NOMO-1 (cell line): ENCODE measurements at regions not wholly inside any gene's neighbourhood (a gene's known extent, or its start where the extent isn't known, plus 50 kb on each side); places are given as distances from the start of the nearest gene placed in this dataset.
A peak's percentile ranks its signal among the peaks of the same experiment; 100 is the strongest.

Source experiments
- DNase-seq, 2 experiments: peaks; one replicate each; lab custom pipeline; 2025; ENCODE audit not compliant: unreplicated experiment in 2 of 2; lab: John Stamatoyannopoulos, UW

DNA sequence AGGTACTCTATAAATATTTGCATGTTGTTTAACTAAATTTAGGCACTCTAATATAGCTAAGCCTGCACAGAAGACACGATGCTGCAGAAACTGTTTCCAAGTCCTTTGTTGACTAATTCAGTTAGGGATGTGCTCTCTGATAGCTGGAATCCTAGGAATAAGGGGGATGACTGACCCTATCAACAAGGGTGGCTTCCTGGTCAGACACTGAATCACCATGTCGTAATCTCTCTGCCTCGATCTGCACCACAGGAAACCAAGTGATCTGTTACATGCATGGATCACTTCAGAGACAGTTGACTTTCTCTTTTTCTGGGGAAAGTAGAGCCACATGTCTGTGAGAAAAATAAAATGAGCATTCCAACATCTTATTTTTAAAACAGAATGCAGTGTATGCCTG is 169.1 kb downstream of the GUCY2F start:
- DNase-seq, result no peak

- no peak for DNase-seq
Observed at GRCh38 chrX:109310031-109310430, 171.9 kb downstream of the GUCY2F start.

GRCh38 chrX:109301177-109301576 is 180.7 kb downstream of the GUCY2F start:
- DNase-seq, result no peak

DNA sequence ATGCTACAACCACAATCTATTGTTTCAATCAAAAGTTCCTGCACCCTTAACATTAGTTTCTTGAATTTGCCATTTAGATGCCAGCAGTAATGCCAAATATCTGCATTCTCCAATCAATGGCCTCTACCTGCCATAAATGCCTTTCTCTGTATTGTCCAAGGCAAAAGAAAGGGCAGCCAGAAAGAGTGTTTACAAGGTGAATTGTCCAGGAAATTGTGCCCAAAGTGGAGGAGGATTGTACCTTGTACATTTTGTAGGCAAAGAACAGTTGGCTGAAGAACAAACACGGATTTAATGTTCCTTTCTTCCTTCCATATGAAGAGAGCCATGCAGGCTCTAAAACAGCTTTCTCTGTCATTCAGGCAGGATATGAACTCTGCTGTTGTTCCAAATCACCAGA is 181.5 kb downstream of the GUCY2F start:
- DNase-seq, result no peak

DNA sequence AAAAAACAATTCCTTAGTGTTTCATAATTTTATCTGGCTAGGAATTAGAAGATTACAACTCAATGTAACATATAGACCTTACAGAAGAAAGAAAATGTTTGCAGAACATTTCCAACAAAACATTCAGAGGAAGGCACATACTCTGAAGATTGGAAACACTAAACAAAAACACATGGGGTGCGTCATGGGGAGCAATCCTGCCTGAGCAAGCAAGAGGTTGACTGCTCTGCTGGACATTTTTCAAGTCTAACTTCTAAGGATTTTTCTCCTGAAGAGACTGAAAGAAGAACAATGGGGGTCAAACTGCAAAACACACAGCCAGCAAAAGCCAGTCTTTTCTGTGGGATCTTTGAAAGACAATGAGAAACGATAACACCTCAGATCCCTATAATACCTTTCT is 182.8 kb downstream of the GUCY2F start:
- no peak for DNase-seq

DNA sequence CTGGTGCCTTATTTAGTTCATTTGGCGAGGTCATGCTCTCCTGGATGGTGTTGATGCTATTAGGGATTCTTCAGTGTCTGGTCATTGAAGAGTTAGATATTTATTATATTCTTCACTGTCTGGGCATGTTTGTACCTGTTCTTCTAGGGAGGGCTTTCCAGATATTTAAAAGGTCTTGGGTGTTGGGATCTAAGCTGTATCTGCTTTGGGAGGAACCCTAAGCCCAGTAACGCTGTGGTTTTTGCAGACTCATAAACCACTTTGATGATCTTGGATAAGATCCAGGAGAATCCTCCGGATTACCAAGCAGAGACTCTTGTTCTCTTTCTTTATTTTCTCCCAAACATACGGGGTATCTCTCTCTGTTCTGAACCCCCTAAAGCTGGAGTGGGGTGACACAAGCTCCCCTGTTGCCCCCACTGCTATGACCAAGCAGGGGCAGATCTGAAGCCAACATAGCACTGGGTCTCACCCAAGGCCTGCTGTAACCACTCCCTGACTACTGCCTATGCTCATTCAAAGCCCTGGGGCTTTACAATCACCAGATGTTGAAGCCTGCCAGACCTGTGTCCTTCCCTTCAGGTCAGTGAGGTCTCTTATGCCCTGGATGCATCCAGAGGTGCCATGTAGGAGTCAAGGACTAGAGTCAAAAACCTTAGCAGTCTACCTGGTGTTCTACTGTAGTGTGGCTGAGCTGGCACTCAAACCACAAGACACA is 187.6 kb downstream of the GUCY2F start:
- no peak for DNase-seq

GRCh38 chrX:109283870-109284269 is 198.0 kb downstream of the GUCY2F start:
- no peak for DNase-seq

GRCh38 chrX:109281483-109282275 is 200.2 kb downstream of the GUCY2F start:
- DNase-seq, result peak in 1 of 2 experiments; percentile 56

DNA sequence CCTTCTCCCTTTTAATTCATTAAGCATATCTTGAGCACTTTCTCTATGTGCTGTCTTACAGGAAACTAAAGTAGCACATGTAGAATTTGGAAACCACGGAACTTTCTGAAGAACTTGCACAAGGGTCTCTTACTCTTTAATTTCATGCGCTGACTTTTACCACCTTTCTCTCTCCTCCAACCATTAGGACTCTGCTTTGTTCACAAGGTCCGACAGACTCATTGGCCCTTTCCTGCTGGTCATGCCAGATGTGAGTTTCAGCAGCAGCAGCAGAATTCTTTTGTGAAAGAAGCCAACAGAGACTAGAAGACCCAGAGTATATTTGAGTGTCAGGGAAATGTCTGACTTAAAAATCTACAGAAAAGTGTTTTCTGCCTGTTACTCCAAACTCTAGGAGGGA is 207.1 kb downstream of the GUCY2F start:
- no peak for DNase-seq

GRCh38 chrX:109270580-109271484 is 211.1 kb downstream of the GUCY2F start:
- DNase-seq, result peak; percentile 80 to 87

- no peak for DNase-seq
Observed at GRCh38 chrX:109268340-109268739, 213.5 kb downstream of the GUCY2F start.

DNA sequence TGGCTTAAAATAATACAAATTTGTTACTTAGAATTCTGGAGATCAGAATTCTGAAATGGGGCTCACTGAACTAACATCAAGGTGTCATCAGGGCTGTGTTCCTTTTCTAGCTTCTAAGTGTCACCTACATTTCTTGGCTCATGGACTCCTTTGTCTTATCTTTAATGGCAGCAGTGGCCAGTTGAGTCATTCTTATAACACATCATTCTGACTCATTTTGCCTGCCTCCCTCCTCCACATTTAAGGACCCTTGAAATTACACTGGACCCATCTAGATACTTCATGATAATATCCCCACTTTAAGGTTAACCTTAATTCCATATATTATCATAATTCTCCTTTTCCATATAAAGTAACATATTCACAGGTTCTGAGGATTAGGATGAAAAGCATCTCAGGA is 215.9 kb downstream of the GUCY2F start:
- DNase-seq, result no peak

DNA sequence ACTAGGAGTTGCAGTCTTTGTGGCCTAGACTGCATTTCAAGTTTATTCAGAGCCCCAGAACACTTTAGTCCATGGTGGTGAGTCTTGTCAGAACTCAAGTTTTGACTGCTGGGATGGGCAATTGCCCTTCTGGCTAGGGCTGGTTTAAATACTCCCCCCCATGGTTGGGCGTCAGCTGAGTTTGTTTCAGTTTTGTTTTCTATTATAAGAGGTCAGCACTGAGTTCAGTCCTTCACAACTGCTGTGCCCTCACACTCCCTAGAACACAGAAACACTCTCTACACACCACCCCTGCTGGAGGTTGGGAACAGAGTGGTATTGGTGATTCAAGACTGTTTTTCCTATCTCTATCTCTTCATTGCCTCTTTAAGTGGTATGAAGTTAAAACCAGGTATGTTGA is 217.0 kb downstream of the GUCY2F start:
- DNase-seq, result no peak

DNA sequence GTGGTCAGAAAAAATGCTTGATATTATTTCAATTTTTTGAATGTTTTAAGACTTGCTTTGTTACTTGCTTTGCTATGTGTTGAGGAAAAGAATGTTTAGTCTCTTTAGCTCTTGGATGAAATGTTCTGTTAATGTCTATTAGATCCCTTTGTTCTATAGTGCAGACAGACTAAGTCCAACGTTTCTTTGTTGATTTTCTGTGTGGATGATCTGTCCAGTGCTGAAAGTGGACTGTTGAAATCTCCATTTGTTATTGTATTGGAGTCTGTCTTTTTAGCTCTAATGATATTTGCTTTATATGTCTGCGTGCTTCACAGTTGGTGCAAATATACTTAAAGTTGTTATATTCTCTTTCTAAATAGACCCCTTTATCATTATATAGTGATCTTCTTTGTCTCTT is 220.6 kb downstream of the GUCY2F start:
- DNase-seq, result no peak

GRCh38 chrX:109252789-109253188 is 229.1 kb downstream of the GUCY2F start:
- no peak for DNase-seq

DNA sequence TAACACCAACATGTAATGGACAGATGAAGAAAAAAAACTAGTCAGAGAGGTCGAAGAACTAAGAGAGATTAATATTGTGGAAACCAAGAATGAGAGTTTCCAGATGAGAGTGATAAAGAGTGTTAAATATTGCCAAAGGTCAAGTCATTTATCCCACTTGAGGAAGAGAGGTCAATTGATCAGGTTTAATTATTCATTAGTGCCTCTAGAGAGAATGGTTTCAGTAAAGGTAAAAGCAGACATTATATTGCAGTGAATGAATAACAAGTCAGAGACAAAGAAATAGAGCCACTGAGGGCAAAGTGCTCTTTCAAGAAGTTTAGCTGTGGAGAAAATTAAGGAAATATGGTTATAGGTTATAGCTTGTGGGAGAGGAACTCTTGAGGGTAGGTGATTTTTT is 263.1 kb downstream of the GUCY2F start:
- no peak for DNase-seq

DNA sequence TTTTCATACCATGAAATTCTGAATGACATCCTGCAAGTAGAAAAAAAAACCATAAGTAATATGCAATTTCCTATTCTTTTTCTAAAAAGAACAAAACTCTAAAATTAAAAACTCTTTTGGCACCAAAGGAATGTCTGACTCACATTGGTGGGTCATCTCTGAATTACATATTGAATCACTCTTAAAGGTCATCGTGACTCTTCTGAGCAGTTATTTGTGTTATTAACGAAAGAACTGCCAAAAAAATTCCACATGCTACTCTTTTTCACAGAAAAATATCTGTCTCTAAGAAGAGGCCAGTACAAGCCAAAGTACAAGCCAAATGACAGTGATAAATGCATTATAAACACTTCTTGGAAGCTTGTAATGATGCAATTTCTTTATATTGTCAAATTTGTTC is 282.2 kb downstream of the GUCY2F start:
- no peak for DNase-seq

DNA sequence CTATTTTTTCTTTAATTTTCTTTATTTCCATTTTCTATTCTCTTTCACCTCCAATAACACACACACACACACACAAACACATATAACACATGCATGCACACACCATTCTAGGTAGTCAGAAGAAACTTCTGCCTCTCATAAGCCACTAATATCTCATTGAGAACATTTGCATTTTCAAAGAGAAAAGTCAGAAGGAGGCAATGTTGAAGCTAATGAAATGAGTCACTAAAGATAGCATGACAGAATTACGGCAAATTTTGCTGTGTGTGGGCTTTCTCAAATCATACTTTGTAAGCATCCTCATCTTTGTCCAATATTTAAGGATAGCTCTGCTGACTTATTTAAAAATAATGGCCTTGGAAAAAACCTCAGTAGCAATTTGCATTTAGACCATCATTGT is 291.3 kb downstream of the GUCY2F start:
- no peak for DNase-seq

DNA sequence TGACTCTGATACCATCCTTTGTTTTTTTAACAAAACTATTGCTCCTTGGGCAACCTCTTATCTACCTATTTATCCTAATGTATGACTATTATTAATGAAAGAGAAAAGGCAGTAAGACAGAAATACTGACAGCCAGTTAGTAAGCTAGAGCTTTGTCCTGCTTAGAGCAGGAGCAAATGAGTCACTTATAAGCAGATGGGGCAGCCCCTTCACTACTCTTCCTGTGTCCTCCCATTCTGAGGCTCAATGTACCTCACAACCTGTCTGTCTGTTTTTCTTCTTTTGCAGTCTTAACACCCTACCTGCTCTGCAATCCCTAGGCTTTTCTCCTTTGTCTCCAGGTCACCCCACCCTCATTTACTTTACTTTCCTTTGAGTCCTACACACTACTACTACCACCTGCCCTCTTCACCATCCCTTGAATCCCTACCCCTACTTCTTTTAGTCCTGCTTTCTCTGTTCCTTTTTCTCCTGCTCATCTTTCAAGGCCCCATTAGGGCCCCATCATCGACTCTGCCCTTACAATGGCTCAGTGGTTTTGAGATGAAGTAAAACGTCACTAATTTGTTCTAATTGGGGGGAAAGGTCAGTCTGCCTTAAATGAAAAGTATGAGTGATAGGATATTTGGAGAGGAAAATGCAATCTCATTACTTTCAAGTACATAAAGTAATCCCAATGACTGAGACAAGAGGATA is 294.3 kb downstream of the GUCY2F start:
- no peak for DNase-seq

DNA sequence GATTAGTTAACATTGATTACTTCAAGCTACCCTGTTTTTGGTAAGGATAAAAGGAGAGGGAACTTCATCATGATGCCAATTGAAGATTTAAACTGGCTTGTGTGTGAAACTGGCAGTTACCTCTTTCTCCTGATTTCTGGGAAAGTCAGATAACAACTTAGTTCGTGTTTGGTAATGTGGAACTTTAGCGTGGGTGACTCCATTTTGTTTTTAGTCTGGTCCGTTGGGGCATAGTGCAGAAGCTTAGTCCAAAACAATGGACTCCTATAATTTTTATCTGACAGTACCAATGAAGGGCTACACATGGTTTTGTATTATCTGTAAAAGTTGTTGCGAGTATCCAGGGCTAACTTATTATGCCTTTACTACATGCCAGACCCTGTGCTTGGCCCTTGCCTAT is 294.9 kb downstream of the GUCY2F start:
- DNase-seq, result no peak
